Stimulated activated CD4-positive, alpha-beta T cell treated with anti-CD3 and anti-CD28 coated beads, Interleukin-1b, Interleukin-23, amount 100 ng/mL, for 24 hours (primary cell): ENCODE measurements at regions not wholly inside any gene's neighbourhood (a gene's known extent, or its start where the extent isn't known, plus 50 kb on each side); places are given as distances from the start of the nearest gene placed in this dataset.

Source experiments
- DNase-seq, 4 experiments: peaks; one replicate each; pipeline ENCODE4 v3.0.0-alpha.2; 2020; ENCODE audit warnings: low read depth in 4 of 4, low spot score in 1 of 4

DNA sequence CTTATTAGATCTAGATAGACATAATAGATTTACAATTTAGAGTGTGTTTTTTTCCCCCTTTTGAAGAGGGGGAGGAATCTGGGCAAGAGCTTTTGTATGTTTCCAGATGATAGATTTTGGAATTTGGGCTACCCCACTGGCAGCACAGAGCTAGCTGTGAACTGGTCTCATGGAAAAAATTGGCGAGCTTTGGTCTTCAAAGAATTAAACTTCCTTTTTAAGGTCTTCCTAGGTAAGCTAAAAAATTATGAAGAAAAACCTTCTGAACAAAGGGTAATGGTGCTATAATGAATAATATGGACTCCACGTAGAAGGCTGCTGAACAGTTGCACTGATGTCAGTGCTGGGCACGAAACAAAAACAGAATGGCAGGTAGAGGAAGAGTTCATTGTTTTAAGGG, 109.3 kb downstream of the ZIC5 start:
- DNase-seq = no peak

DNA sequence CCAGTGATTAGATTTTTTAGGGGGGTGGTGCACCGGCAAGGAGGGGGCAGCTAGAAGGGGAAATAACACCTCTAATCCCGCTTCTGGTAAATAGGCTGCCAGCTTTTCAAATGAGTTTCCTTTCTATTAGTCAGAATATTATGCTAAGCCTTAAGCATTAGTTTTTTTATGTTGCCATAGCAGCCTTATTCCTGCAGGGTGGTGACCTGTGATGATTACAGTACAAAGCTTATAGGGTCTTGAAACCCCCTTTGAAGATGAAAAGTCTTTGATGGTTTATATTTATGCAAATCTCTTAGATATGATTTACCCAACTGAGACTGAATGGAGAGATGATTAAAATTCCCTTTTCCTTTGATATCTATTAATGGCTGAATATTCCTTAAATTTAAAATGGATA, 109.8 kb downstream of the ZIC5 start:
- DNase-seq = no peak

DNA sequence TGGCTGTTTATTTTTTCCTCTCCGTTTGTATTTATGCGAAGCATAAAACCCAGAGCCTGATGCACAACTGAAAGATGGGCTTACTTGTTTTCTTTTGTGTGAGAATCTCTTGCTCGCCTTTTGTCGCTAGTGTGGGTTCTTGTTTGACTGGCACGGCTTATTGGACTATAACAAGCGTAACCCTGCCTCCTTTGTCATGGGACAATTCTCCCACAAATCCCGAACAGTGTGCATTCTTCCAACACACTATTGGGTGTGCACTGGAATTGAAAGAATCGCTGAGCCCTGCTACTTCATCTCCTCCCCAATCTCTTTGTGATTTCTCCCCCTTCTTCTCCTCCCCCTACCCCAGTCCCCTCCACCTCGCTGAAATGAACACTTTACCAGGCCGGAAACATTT, 110.8 kb downstream of the ZIC5 start:
- no peak for DNase-seq

DNA sequence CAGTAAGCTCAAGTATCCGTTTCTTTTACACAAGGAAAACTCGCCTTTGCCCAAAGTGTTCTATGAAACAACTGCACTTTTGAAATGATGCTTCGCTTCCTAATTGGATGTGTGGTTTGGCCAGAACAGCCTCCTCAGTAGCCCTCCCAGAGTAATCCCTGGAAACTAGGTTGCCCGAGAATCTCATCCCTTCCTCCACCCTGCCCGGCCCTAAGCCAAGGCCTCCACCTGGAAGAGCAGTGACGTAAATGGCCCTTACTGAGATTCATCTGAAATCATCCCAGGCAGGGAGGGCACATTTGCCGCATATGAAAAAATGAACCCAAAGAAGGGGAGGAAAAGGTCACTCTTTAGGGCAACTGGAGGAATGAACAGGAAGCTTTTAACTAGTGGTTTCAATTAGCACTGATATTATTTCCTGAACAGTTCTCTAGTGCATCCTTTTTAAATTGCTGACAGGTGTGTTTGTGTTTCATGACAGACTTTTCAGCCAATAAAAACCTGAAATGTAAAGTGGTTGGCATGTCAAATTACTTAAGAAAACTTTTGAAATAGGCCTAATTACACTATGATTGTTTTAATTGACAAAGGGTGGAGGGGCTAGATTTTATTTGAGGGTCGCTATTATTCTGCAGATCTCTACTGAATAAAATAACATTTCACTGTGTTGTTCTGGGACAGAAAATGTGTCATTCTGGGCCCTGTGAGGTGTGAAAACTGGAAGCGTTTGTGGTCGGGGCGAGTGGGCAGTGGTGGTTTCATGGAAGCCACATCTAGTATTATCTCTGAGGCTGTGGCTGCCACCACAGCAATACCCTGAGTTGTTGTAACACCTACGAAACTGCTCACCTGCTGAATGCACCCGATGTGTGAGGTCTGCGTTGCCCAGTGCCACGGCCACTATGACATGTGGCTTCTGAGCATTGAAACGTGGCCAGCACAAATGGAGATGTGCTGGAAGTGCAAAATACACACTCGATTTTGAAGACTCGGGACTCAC, 112.1 kb downstream of the ZIC5 start:
- DNase-seq = peak; percentile 14 to 55 (median 25)

DNA sequence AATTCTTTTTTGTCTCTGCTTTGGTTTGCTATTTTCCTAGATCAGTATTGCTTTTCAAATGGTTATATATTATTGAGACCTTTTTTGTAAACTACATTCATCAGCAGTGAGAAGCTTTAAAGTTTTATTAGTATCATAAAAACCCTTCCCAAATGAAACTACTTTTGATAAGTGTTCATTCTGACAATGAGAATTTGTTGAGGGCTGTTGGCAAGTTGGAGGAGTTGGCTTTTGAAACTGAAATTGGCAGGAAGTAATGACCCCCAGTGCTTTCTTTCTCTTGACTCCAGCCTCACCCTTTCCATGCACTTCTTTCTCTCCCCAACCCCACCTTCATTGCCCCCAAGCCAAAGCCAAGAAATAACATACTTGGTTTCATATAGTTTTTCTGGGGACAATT, 113.8 kb downstream of the ZIC5 start:
- no peak for DNase-seq

DNA sequence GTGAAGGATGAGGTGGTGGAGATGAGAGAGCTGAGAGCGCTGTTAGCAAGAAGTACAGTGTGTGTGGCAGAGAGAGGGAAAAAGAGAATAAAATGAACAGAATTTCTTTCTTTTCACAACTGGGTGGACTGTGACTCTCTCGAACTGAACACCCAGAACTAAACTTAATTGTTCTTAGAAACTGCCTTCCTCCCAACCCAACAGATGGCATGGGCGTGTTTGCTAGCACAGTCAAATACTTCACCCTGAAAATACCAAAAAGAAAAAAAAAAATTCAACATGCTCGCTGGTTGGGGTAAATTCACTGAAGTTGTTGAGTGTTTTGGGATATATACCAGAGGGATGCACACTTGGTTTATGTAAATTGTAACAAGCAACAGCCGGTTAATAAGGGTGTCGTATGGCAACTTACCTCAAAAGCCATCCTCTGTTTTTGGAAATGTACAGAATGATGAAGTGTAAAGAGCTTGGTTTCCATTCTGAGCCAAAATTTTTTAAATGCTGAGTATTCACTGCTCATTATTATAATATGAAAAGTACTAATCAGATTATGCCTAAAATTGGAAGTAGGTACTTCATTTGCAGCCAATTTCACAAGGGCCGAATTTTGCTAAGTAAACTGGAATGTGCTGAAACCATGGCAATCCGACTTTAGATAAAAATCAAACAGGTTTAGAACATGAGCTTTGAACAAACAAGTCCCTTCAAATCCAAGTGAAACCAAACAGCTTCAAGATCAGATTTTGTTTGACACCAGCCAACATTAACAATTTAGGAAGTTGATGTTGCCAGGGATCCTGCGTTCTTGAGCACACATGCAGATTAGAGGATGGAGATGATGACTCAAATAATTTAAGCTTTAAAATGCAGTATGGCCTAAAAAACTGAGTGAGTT, 115.8 kb downstream of the ZIC5 start:
- DNase-seq = no peak

- no peak for DNase-seq
Measured at GRCh38 chr13:99854366-99854765, 117.2 kb downstream of the ZIC5 start.

- no peak for DNase-seq
Measured at GRCh38 chr13:99847318-99847750, 124.2 kb downstream of the ZIC5 start.

GRCh38 chr13:99845161-99845874, 126.2 kb downstream of the ZIC5 start:
- DNase-seq = no peak

- DNase-seq = no peak
Measured at GRCh38 chr13:99844421-99844820, 127.1 kb downstream of the ZIC5 start.

DNA sequence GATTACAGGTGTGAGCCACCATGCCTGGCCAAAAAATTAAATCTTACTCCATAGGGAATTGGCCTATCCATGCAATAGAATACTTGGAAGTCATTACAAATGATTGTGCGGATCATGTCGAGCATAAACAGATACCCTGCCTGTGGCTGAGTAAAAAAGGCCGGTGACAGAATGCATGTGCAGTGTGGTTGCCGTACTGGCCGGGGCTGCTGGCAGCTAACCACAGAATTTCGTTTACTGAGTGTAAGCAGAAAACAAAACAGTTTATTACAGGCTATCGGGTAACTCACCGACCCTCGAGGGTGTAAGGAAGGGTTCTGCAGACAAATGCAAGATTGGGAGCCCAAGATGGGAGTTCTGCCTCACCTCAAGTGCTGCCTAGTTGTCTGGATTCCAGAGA, 127.7 kb downstream of the ZIC5 start:
- no peak for DNase-seq

- DNase-seq = no peak
Measured at GRCh38 chr13:99842405-99842804, 129.2 kb downstream of the ZIC5 start.

GRCh38 chr13:99836291-99836690, 135.3 kb downstream of the ZIC5 start:
- DNase-seq = no peak

- no peak for DNase-seq
Measured at GRCh38 chr13:99835442-99835841, 136.1 kb downstream of the ZIC5 start.

GRCh38 chr13:99834246-99834645, 137.3 kb downstream of the ZIC5 start:
- DNase-seq = no peak

GRCh38 chr13:99832347-99832746, 139.2 kb downstream of the ZIC5 start:
- no peak for DNase-seq

GRCh38 chr13:99830931-99831330, 140.6 kb downstream of the ZIC5 start:
- no peak for DNase-seq

DNA sequence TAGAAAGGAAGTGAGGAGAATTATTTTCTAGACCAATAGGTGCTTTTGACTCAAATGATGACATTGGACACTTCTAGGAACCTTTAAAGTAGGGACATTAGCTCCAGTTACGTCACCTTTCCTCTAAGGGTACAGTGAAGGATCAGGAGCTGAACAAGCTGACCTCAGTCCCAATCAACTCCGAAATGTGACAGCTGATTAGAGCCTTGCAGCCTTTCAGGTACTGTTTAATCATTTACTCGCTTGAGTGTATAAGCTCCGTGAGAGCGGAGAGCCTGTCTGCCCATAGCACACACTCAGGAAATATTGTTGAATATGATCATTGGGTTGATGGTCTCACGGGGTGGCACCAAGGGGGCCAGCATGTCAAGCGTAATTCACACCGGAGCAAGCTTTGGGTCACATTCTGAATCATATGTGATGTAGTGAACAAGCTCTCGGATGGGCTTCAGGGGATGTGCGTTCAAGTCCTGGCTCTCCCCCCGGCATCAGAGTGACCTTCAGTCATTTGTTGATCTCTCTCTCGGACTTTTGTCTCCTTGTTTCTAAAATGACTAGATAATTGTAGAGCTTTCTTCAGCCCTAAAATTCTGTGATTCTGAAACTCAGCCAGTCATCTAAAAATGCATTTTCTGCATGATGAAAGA, 141.9 kb downstream of the ZIC5 start:
- no peak for DNase-seq

- DNase-seq = no peak
Measured at GRCh38 chr13:99829161-99829560, 142.4 kb downstream of the ZIC5 start.

DNA sequence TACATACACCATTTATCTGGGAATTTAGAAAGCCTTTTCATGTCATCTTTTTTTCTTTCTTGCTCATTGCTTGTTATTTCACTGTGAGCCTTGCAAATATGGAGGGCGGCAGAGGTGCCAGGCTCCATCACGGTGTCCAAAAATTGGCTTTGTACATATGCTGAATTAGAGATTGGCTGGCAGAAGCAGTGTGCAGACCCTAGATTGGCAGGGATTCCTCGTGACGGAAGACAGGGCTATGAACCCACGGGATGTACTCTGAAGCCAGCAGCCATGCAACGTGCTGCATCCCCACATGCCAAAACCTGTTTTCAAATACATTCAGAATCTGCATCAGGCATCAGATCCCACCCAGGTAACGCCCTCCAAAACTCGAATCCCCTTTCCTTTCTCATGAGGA, 142.8 kb downstream of the ZIC5 start:
- DNase-seq = no peak

GRCh38 chr13:99828123-99828522, 143.4 kb downstream of the ZIC5 start:
- DNase-seq = no peak
